DMS153 (cell line): ENCODE measurements at regions not wholly inside any gene's neighbourhood (a gene's known extent, or its start where the extent isn't known, plus 50 kb on each side); places are given as distances from the start of the nearest gene placed in this dataset.
"Not testable (repeated sequence)": the region's sequence is repeated elsewhere in the genome, so short reads cannot be mapped to it uniquely, and the experiment has no call there.

Source experiments
- DNase-seq: peaks from one replicate; lab custom pipeline; 2025; lab: John Stamatoyannopoulos, UW

GRCh38 chr5:98364549-98364948, 408.9 kb upstream of the RGMB start:
- DNase-seq, result no peak

GRCh38 chr5:98365126-98365525, 408.3 kb upstream of the RGMB start:
- DNase-seq, result no peak

DNA sequence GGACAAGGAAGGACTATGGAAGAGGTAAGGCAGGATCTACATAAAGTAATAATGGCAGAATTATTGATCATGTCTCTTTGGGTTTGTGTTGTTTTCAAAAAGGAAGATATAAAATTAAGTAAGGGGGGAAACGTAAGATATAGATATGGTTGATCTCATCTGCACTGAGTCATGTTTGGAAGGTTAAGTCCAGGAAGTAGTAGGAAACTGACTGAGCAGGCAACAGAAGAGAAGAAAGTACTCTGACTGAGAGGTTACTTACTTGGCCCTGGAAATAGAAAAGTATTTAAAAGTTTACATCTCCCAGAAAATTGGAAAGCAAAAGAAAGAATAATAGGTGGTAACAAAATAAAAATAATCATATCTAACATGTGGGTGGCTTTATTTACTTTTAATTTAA, 405.3 kb upstream of the RGMB start:
- DNase-seq, result no peak

DNA sequence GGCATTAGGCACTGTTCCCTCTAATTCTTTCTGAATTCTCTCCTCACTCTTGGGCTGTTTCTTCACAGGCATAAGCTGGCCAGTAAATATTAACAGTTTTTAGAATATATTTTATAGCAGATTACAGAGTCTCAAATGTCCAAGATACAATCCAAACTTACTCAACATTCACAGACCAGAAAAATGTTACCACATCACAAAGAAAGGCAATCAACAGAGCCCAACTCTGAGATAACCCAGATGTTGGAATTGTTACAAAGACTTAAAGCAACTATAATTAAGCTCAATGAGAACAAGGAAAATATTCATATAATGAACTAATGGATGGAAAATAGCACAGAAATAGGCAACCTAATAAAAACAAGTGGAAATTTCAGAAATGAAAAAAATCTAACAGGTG, 401.1 kb upstream of the RGMB start:
- no peak for DNase-seq

GRCh38 chr5:98391921-98392625, 381.4 kb upstream of the RGMB start:
- DNase-seq, result no peak

DNA sequence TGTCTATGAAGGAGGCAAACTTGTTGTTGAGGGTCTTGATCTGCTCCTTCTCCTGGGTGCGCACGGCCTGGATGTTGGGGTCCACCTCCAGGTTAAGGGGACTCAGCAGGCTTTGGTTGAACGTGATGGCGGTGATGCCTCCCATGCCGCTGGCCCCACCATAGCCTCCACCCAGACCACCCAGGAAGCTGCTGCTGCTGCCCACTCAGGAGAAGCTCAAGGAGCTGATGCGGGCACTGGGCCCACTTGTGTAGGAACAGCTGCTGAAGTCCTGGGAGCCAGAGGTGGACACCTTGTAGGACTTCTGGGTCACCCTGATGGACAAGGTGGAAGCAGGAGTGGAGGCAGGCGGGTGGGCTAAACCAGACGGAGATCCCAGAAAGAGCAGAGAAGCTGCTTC, 380.3 kb upstream of the RGMB start:
- not testable (repeated sequence) for DNase-seq

DNA sequence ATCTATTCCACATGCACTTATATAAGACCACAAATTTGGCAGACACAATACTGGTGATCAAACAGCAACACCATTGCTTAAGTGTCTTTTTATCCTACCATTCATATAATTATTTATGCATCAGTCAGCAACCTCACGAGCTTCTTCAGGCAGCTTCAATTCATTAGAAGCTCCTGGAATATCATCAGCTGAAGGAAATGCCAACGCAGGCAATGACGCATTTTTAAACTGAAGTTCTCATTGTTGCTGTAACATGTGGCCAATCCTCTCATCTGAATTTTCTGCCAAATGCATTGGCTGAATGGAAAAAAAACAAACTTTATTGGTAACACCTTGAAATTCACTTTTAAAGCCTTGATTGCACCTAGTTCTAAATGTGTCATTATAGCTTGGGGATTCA, 376.4 kb upstream of the RGMB start:
- no peak for DNase-seq

DNA sequence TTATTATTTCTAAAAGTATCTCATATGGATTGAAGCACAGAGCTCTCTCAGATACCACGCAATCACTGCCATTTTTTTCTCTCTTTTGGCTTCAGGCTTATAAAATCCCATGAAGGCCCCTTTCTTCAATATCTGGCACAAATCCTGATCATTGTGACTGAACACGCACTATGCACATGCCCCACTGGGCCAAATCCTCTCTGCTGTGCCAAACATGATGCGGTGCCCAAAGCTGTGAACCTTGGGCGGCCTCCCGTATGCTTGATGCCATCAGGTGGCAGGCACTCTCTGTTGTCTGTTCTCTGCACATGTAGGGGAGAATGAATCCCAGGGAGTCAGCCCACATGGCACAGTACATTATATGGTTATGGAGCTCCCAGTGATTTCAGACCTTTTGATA, 375.0 kb upstream of the RGMB start:
- DNase-seq, result no peak

DNA sequence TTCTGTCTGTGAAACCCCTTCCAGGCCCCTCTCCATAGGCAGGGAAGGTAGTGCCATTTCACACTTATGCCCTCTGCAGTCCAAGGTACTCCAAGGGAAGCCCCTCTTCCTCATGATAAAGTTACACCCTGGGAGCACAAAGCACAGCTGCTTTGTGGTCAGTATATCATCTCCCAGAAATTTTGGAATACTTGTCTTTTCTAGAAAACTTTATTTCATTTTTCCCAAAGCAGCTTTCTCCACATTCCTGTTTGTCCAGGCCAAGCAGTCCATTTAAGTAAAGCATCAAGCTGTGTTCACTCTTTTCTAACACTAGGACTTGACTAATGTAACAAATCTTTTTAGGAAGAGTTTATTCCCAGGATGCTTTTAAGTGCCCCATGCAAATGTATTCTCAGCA, 371.8 kb upstream of the RGMB start:
- DNase-seq, result no peak

DNA sequence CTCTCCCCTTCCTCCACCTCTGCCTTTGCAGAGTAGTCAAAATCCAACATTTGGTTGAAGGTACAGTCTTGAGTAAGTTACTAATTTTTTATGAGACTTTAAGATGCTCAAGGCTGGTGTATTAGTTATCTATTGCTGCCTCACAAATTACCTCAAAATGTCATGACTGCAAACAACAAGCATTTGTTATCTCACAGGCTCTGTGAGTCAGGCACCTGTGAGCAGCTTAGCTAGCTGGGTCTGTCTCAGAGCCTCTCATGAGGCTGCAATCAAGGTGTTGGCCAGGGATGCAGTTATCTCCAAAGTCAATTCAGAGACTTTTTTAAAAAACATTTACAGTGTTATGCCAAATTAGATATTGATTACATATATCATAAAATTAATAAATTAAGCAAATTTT, 371.3 kb upstream of the RGMB start:
- no peak for DNase-seq

DNA sequence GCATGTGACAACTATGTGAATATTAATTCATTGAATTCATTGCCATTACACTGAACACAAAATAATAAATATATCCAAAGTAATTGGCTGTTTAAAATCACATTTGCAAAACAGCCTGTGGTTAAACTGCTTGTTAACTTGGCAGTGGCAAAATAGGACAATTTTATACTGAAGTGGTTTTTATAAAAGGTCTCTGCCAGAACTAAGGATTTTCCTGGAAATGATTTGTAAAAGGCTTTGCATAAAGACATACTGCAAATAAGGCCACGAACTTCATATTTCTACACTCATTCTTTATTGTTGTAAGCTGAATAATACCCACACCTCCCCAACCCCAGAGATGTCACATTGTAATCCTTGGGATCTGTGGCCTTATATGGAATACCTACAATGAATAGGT, 370.3 kb upstream of the RGMB start:
- no peak for DNase-seq

DNA sequence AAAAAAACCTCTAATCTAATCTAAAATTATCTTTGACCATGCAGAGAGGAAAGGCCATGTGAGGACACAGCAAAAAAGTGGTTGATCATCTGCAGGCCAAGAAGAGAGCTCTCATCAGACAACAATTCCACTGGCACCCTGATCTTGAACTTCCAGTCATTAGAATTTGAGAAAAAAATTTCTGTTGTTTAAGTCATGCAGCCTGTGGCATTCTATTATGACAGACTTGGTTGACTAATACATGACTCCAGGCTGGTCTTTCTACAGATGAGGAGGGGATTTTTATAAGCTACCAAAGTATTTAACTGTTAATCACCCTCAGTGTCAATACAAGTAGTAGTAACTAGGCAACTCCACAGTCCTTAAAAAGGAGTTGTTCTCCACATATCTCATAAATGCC, 358.5 kb upstream of the RGMB start:
- no peak for DNase-seq

GRCh38 chr5:98415663-98416062, 357.8 kb upstream of the RGMB start:
- DNase-seq, result no peak

DNA sequence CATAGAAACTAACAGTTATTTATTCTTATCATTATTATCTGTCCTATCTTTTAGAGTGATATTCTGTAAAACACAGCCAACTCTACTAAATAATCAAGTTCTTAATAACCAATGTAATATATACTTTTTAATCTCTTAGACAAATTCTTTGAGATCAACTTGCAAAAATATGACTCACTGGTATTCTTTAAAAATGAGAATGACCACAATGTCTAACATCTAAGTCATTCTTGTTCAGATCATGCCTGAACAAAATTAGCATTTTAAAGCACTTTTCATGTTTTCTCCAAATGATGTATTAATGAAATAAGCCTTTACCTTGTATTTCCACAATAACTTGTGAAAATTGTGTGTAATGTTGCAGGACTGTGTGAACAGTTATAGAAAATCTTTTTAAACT, 356.9 kb upstream of the RGMB start:
- DNase-seq, result no peak

- no peak for DNase-seq
Measured at GRCh38 chr5:98419825-98420224, 353.6 kb upstream of the RGMB start.

GRCh38 chr5:98424681-98425450, 348.6 kb upstream of the RGMB start:
- no peak for DNase-seq

- DNase-seq, result no peak
Measured at GRCh38 chr5:98425640-98426039, 347.8 kb upstream of the RGMB start.

- no peak for DNase-seq
Measured at GRCh38 chr5:98428806-98429205, 344.7 kb upstream of the RGMB start.

DNA sequence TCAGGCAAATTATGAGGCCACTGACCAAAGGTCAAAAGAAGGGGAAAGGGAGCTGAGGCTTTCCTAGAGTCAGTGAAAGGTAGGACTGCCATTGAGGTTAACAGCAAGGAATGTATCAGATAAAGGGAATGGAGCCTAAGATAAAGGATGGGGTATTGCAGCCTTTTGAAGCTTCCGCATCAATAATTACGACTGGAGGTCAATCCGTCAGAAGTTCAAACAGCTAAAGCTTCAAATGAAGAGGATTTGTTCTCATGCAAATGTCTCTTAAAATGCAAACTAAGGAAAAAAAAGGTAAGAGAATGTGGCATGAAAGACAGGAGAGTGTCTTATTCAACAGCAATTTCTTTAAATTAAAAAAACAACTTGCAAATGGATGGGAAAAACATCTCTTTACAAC, 341.1 kb upstream of the RGMB start:
- DNase-seq, result no peak

DNA sequence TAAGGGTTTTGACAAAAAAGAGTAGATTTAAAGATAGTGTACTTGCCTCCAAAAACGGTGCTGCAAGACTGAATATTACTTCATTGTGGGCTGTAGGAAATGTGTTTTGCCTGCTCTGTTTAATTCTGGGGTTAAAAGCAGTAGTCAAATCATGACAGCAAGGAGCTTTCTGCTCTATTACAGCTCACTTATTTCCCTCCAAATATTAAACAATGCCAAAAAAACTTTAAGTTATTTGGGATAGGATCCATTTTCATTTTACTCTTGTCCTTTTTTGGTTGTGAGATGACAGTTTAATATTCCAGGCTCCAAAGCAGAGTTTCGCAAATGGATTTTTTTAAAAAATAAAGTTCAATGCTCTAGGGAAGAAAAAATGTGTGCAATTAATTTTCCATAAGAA, 340.4 kb upstream of the RGMB start:
- no peak for DNase-seq

DNA sequence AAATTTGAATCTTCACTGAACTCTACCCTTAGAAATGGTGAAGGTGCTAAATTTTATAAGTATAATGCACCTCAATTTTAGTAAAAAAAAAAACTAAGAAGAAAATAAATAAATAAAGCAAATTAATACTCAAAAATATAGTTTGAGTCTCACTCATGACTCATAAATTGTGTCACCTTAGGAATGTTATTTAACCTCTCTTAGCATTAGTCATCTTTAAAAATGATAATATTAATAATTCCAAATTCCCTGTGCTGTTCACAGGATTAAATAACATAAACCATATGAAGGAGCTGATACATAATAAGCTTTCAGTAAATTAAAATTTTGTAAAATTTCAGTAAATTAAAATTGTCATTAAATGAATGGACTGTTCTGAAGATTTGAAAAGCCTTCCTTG, 339.8 kb upstream of the RGMB start:
- DNase-seq, result no peak

DNA sequence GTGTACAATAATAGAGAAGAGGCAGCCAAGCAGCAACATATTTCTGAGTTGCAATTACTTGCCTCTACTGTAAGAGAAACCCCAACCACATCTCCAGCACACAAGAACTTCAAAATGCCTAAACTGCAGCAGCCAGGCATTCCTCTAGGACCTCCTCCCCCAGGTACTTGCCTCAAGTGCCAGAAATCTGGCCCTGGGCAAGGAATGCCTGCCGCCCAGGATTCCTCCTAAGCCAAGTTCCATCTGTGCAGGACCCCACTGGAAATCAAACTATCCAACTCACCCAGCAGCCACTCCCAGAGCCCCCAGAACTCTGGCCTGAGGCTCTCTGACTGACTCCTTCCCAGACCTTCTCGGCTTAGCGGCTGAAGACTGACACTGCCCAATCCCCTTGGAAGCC, 336.8 kb upstream of the RGMB start:
- no peak for DNase-seq

DNA sequence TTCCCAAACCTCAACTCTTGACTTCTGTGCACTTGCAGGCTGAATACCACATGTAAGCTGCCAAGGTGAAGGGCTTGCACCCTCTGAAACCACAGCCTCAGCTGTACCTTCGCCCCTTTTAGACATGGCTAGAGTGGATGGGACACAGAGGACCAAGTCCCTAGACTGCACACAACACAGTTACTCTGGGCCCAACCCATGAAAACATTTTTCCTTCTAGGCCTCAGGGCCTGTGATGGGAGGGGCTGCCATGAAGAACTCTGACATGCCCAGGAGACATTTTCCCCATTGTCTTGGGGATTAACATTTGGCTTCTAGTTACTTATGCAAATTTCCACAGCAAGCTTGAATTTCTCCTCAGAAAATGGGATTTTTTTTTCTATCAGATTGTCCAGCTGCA, 331.0 kb upstream of the RGMB start:
- no peak for DNase-seq

GRCh38 chr5:98443881-98444280, 329.6 kb upstream of the RGMB start:
- no peak for DNase-seq
